ENCODE measurements at regions not wholly inside any gene's neighbourhood (a gene's known extent, or its start where the extent isn't known, plus 50 kb on each side); places are given as distances from the start of the nearest gene placed in this dataset.

DNA sequence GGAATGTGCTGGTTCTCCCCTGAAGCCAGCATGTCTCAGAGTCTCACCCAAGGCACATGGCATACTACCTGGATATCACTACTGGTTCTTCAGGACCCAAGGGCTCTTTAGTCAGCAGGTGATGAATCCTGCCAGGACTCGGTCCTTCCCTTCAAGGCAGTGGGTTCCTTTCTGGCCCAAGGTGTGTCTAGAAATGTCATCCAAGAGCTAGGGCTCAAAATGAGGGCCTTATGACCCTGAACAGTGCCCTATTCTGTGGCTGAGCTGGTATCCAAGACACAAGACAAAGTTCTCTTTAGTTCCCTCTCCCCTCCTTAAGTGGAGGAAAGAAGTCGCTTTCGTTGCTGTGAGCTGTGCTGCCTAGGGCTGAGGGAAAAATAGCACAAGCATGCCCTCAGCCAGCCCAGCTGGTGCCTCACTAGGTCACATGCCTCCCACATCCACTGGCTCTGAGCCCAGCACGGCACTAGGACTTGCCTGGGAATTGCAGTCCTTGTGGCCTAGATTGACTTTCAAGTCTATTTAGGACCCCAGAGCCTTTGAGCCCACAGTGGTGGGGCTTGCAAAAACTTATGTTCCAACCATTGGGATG lies 106.0 kb downstream of the BMS1 start:
- Histone ChIP-seq H3K36me3 (ENCODE audit: insufficient read depth, low read length) (no peaks in the 10 kb centered on the region), H3K9me3 (ENCODE audit: control insufficient read depth in 1 of 2, insufficient read depth in 1 of 2, low read length in 2 of 2) (peaks cover 0 to 9% of the 10 kb centered on the region in 2 experiments), H3K4me1 (ENCODE audit: insufficient read depth, low read length) (no peaks in the 10 kb centered on the region), H3K27me3 (ENCODE audit: control insufficient read depth in 1 of 2, insufficient read depth in 2 of 2, low read length in 2 of 2) (no peaks in the 10 kb centered on the region), H3K4me3 (ENCODE audit: low read length) (no peak overlapping the region), H3K27ac (ENCODE audit: low read depth in 1 of 2, low read length in 2 of 2) (no peak overlapping the region)
- no peak overlapping the region for H3K27ac Mint-ChIP-seq
- no peak for ATAC-seq (ENCODE audit: poor library complexity)
- no peaks in the 10 kb centered on the region for H3K4me1 Mint-ChIP-seq (ENCODE audit: low read depth)
- DNase-seq = no peak
- peaks cover 11% of the 10 kb centered on the region for H3K27me3 Mint-ChIP-seq
- H3K4me3 Mint-ChIP-seq = no peak overlapping the region
- TF ChIP-seq, protein P1, sequence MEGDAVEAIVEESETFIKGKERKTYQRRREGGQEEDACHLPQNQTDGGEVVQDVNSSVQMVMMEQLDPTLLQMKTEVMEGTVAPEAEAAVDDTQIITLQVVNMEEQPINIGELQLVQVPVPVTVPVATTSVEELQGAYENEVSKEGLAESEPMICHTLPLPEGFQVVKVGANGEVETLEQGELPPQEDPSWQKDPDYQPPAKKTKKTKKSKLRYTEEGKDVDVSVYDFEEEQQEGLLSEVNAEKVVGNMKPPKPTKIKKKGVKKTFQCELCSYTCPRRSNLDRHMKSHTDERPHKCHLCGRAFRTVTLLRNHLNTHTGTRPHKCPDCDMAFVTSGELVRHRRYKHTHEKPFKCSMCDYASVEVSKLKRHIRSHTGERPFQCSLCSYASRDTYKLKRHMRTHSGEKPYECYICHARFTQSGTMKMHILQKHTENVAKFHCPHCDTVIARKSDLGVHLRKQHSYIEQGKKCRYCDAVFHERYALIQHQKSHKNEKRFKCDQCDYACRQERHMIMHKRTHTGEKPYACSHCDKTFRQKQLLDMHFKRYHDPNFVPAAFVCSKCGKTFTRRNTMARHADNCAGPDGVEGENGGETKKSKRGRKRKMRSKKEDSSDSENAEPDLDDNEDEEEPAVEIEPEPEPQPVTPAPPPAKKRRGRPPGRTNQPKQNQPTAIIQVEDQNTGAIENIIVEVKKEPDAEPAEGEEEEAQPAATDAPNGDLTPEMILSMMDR (IDR thresholded peaks at IDR 0.05) = no peak
- POLR2A ChIA-PET = no interaction called here
- intact Hi-C loops (cut with DNase I, micrococcal nuclease) = no loop called here
- CTCF ChIA-PET = no interaction called here
- H3K9me3 Mint-ChIP-seq = no peaks in the 10 kb centered on the region
- H3K36me3 Mint-ChIP-seq (ENCODE audit: low read depth) = no peaks in the 10 kb centered on the region

- Mint-ChIP-seq H3K9me3 (peaks cover 6% of the 10 kb centered on the region), H3K4me3 (no peak overlapping the region), H3K27ac (no peak overlapping the region), H3K27me3 (peaks cover 57% of the 10 kb centered on the region), H3K4me1 (ENCODE audit: low read depth) (no peaks in the 10 kb centered on the region), H3K36me3 (ENCODE audit: low read depth) (no peaks in the 10 kb centered on the region)
- ChIA-PET POLR2A (no interaction called here), CTCF (no interaction called here)
- no peak overlapping the region for H3K4me3 ChIP-seq (ENCODE audit: low read length)
- intact Hi-C loops (cut with DNase I, micrococcal nuclease) = no loop called here
- no peaks in the 10 kb centered on the region for H3K4me1 ChIP-seq (ENCODE audit: insufficient read depth, low read length)
- no peak overlapping the region for H3K27ac ChIP-seq (ENCODE audit: low read depth in 1 of 2, low read length in 2 of 2)
- ATAC-seq (ENCODE audit: poor library complexity) (no peak), DNase-seq (no peak)
- H3K27me3 ChIP-seq (ENCODE audit: control insufficient read depth in 1 of 2, insufficient read depth in 2 of 2, low read length in 2 of 2) = peaks cover 29 to 30% of the 10 kb centered on the region in 2 experiments
- H3K36me3 ChIP-seq (ENCODE audit: insufficient read depth, low read length) = no peaks in the 10 kb centered on the region
- TF ChIP-seq, protein P1 (IDR thresholded peaks at IDR 0.05) = no peak
- H3K9me3 ChIP-seq (ENCODE audit: control insufficient read depth in 1 of 2, insufficient read depth in 1 of 2, low read length in 2 of 2) = peaks cover 1 to 36% of the 10 kb centered on the region in 2 experiments
These were observed 114.1 kb downstream of the BMS1 start for GRCh38 chr10:42896735-42897134.

DNA sequence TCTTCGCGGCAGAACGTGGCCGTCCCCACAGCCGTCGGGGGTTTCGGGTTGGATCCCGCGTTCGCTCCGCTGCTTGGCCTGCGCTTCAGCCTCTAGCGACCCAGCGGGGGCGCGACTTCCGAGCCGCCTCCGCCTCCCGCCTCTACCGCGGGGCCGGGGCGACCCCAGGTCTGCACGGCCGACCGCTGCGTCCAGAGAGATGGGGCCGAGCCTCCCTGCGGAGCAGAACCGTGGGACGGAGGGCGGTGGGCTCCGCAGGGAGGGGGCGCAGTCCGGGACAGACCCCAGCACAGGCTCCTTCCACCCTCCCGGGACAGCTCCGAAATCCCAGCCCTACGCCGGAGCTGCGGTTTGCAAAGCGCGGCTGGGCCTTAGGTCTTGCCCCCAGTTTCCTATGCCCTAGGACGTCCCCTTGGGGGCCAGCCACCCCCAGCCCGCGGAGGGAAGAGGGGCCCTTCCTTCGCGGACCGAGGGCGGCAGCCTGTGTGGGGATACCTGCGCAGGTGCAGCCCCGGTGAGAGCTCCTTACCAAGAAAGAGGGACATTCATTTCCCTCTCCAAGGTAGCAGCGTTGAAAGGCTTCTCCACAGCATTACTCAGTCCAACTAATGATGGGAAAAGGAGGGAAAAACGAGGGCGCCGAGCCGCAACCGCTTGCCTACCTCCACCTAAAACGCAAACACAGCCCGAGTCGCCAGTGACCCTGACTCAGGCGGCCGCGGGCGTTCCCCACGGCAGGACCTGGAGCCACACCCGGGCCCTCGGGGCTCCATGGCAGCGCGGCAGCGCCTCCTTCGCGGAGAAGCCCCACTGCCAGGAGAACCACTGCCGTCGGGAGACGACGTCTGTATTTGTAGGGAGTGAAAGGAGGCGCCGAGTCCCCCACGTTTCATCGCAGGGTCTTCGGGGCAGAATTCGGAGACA lies 115.7 kb downstream of the BMS1 start:
- Histone ChIP-seq H3K36me3 (ENCODE audit: insufficient read depth, low read length) (no peaks in the 10 kb centered on the region), H3K27me3 (ENCODE audit: control insufficient read depth in 1 of 2, insufficient read depth in 2 of 2, low read length in 2 of 2) (peaks cover 34% of the 10 kb centered on the region in 2 experiments), H3K4me1 (ENCODE audit: insufficient read depth, low read length) (no peaks in the 10 kb centered on the region), H3K4me3 (ENCODE audit: low read length) (no peak overlapping the region), H3K9me3 (ENCODE audit: control insufficient read depth in 1 of 2, insufficient read depth in 1 of 2, low read length in 2 of 2) (peaks cover 12 to 44% of the 10 kb centered on the region in 2 experiments), H3K27ac (ENCODE audit: low read depth in 1 of 2, low read length in 2 of 2) (no peak overlapping the region)
- intact Hi-C loops (cut with DNase I, micrococcal nuclease) = no loop called here
- Mint-ChIP-seq H3K27me3 (peaks cover 61% of the 10 kb centered on the region), H3K27ac (no peak overlapping the region), H3K4me3 (no peak overlapping the region), H3K9me3 (peaks cover 10% of the 10 kb centered on the region), H3K4me1 (ENCODE audit: low read depth) (no peaks in the 10 kb centered on the region), H3K36me3 (ENCODE audit: low read depth) (no peaks in the 10 kb centered on the region)
- POLR2A ChIA-PET = no interaction called here
- TF ChIP-seq, protein P1 (IDR thresholded peaks at IDR 0.05) = no peak
- CTCF ChIA-PET = no interaction called here
- ATAC-seq (ENCODE audit: poor library complexity) = no peak
- DNase-seq = no peak
